GM12874 (cell line): ENCODE measurements at regions not wholly inside any gene's neighbourhood (a gene's known extent, or its start where the extent isn't known, plus 50 kb on each side); places are given as distances from the start of the nearest gene placed in this dataset.

Experiments
- CTCF ChIP-seq: IDR thresholded peaks from 2 replicates; pipeline ENCODE4 v1.5.1; 2011; ENCODE audit warnings: low read depth, mild to moderate bottlenecking, control low read depth, low read length, moderate library complexity; ENCODE audit not compliant: insufficient read depth

GRCh38 chr13:40409278-40409677 lies 257.2 kb downstream of the FOXO1 start:
- no peak for TF ChIP-seq CTCF

- TF ChIP-seq CTCF = no peak
These were observed 256.1 kb downstream of the FOXO1 start for GRCh38 chr13:40410315-40410714.

GRCh38 chr13:40420160-40420740 lies 246.2 kb downstream of the FOXO1 start:
- no peak for TF ChIP-seq CTCF

DNA sequence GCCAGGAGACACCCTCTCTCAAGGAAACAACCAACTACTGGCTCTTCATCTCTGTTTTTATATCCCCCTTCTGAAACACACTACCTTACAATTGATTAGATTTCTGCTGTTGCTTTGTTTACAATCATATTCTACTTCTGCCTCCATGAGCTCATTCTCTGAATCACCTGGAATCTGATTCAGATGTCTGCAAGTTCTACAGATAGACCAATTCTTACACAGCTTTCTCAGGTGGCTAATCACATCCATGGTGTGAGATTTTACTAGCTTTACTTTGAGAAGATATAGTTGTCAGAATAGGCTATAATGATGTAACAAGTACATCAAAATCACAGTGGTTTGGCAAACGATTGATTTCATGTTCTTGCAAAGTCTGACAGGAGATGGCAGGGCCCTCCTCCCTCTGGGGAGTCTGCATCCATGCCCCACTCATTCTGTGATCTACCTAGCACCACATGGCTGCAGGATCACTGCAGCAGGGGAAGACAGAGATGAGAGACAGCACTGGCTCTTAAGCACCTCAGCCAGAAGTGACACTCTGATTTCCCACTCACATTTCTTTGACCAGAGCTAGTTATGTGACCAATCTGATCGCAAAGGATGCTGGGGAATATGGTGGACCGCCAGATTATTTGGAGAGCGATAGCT lies 243.7 kb downstream of the FOXO1 start:
- TF ChIP-seq CTCF = no peak

DNA sequence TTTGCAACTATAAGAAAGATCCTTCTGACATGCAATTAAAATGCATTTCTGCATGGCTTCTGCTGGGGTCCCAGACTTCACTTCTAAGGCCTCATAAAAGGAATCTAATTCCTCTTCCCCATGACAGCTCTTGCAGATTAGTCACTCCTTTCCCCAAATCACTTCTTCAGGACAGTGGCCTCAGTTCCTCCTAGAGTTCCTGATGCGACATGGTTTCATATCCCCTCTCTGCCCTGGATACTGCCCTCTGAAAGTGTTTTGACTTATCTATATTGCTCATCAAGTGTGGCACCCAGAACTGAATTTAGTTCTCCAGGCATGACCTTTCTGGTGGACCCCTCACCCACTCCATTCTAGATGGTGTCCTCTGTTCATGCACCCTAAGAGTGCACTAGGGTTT lies 238.1 kb downstream of the FOXO1 start:
- TF ChIP-seq CTCF = no peak

GRCh38 chr13:40429706-40430545 lies 236.5 kb downstream of the FOXO1 start:
- TF ChIP-seq CTCF = no peak
